GM21529 (cell line): ENCODE measurements at regions not wholly inside any gene's neighbourhood (a gene's known extent, or its start where the extent isn't known, plus 50 kb on each side); places are given as distances from the start of the nearest gene placed in this dataset.
"Not testable (repeated sequence)": the region's sequence is repeated elsewhere in the genome, so short reads cannot be mapped to it uniquely, and the experiment has no call there.

ENCODE experiments used
- ATAC-seq: cut with Tn5 transposase; IDR thresholded peaks from one replicate; pipeline ENCODE4 v1.9.1; 2021; ENCODE audit not compliant: unreplicated experiment

DNA sequence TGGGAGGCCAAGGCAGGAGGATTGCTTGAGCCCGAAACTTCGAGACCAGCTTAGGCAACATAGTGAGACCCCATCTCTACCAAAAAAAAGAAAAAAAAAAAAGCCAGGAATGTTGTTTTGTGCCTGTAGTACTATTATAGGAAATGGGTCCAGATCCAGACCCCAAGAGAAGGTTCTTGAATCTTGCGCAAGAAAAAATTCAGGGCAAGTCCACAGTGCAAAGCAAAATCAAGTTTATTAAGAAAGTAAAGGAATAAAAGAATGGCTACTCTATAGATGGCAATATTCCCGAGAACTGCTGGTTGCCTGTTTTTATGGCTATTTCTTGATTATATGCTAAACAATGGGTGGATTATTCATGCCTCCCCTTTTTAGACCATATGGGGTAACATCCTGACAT is 51.2 kb upstream of the RDX start:
- no peak for ATAC-seq

DNA sequence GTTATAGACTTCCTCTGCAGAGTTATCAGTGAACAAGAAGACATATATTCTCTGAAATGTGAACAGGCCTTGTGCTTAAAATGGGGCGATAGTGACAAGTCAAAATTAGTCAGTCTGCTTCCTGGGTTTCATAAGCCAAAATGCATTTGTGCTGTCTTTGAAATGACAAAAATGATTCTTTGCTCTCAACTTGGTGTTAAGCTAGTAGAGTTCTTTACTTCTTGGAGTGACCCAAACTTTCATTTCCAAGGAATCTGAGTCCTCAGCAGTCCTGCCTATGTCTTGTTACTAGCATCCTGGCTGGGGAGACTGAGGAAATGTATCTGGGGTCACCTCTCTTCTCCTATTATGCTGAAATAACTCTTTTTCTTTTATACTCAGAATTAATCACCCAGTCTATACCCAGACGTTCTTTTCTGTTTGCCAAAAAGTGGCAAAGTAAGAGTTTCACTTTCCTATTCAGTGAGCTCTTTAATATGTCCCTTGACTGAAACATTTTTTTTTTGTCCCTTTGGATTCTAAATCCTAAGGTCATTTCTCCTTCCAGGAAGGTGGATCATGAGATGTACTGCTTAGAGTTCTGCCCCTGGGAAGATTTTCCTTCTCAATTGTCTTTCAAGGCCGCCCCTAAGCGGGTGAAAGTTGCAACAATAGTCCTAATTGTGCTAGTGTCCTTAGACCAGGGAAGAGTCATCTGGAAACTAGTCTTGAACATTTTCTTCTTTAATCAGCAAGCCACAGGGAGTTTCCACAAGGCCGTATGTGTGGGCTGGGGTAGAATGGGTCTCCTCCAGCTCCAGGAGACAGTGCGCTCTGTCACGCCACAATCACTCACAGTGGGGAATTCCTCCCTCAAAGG is 53.0 kb upstream of the RDX start:
- ATAC-seq, result peak; percentile 79

DNA sequence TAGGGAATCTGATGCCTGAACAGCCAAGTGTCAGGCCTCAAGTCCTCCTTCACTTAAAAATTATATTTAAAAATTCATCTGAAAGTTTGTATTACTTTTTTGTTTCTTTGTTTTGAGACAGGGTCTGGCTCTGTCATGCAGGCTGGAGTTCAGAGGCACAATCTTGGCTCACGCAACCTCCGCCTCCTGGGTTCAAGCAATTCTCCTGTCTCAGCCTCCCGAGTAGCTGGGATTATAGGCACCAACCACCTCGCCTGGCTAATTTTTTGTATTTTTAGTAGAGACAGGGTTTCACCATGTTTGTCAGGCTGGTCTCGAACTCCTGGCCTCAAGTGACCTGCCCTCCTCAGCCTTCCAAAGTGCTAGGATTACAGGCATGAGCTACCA is 53.6 kb upstream of the RDX start:
- peak; percentile 1 for ATAC-seq

DNA sequence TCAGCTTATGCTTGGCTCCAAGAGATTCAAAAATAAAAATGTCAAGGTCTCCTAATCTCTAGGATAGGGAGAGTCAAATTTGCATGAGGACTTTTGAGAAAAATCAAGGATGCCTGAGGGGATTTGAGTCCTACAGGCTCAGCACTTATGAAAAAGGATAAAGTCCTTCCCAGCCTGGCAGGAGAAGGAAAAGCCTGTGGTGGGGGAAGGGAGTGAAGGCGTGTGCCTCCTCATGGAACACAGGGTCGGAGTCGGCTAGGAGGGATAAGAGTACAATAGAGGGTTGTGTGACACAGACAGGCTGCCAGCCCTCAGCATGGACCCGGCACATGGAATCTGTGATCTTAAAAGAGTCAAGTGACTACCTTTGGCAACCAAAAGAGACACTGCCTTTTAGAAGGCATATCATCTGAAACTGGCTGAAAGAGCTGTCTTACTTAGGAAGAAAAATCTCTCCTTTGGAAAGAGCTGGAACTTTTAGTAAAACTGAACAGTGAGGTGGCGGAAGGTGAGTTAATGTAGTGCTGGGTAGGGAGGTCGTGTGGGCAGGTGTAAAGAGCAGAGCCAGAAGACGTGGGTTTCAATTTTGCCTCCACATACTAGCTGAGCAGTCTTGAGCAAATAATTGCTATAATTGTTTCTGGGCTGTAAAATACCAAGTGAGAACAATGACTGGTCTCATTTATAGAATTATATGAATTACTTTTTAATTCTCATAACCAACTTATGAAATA is 58.8 kb upstream of the RDX start:
- ATAC-seq, result no peak

DNA sequence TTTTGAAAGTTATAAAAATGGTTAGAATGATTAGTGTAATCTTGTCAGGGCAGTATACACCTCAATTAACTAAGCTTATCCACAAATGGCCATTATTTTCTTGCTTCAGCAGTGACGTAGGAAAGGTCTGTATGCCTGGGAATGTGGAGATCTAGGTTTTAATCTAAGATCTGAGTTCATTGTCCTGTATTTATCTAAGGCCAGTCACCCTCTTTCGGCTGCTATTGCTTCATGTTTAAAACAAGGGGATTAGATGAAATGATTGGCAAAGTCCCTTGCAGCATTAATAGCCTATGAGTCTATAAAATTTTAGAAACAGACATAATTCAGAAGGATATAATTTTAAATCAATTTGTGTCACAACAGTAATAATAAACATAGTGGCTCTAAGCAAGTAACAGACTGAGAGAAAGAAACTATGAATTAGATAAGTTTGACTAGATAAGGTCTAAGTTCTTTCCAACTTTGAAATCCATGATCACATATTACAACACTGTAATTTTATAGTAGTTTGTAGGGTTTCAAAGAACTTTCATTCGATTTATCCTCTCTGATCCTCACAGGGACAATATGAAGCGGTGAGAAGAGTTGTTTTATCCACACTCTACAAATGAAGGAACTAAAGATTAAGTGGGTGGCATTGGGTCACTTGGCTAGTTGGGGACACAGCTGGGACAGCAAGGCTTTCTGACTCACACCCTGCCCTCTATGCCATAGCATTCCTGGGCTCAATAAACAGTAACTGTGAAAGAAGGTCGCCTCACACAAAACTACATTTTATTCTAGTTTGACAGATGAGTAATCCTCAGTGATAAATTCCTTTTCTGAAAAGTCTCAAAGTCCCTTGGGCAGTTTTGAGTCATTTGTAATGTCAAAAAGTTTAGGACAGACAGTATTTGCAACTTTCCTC is 60.6 kb upstream of the RDX start:
- no peak for ATAC-seq

DNA sequence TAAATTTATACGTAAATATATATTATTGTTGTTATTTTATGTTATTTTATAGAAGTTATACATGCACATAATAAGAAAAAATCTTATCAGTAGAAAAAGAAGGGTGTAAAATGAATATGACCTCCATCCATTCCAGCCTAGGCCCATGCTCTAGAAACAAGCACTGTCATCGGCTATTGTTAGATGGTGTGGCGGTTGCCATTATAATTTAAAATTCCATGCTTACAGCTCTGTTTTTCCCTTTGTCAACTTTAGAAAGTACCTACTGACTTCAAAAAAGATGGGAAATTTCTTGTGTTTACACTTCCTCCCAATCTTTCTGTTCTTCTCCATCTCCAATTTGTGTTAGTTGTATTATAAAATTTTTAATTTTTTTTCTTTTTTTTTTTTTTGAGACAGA is 61.9 kb upstream of the RDX start:
- no peak for ATAC-seq

DNA sequence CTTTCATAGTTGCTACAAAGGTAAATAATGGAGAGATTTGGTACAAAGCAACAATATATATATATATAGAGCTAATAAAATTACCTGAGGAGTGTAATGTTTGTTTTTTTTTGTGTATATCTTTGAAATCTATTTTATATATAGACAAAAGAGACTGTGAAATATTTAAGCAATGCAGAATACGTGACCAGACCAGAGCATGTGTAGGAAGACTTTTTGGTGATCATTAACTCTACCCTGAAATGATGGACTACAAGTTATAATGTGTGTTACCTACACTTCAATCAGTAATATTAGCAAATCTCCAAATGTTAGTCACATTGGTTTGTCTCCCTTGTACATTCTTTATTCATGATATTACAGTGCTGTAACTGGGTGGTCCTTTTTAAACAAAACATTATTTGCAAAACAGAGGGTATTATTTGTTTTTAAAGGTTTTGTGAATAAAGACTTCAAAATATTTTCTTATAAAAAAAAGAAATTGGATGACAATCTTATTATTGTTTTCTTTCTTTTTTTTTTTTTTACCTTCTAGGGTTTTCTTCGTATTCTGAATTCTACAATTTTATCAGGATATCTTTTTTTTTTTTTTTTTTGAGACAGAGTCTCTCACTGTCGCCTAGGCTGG is 64.5 kb upstream of the RDX start:
- ATAC-seq, result not testable (repeated sequence)

DNA sequence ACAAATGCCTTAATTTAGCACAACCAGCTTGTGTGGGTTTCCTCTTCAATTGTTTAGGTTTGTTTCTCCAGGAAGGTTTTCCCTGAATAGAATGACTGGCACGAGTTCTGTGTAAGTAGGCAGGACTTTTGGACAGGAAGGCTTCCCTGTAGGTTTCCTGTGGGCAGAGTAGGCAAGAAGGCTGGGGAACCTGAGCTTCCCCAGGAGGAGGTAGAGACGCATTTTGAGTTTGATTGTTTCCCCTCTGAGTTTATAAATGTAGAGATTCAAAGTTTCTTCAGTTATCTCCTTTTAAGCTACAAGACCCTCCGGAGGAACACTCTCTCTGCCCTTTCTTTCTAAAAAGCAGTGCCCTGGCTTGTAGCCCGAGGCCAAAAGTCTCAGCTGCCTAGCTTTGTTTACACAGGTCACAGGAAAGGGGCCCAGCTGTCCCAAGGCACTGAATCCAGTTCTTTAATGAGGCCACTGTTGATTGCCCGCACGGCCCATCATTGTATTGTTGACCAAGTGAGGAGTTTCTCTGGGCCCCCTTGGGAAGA is 66.6 kb upstream of the RDX start:
- no peak for ATAC-seq

DNA sequence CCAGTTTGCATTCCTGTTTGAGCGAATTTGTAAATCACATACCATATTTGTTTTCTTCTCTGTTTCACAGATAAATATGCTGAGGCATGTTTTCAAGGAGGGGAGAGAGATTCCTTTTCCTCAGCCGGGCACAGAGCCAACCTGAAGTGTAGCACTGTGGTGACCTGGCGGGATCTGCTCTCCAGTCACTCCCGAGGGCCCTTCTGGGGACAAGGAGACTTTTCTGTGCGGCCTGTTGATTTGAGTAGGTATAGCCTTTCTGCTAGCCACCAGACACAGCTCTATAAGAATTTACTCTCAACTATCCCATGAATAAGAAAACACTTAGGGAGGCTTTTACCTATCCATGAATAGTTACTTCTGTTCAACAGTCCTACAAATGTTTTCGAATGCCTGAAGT is 63.5 kb upstream of the FDX1 start:
- no peak for ATAC-seq

DNA sequence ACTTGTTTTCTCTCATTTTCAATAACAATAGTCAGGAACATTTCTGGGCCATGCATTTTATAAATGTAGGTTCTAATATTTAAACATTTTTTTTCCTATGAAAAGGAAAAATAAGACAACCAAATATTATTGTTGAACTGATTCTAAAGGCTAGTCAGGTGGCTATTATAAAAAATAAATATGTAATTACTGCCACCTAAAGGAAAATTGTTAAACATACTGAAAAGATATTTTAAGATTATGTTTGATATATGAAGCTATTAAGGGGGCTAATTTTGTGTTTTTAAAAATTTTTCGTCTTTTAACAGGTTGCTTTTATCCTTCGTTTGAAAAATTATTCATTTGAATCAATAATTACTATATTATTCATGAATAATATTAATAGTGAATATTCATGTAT is 62.2 kb upstream of the FDX1 start:
- no peak for ATAC-seq

DNA sequence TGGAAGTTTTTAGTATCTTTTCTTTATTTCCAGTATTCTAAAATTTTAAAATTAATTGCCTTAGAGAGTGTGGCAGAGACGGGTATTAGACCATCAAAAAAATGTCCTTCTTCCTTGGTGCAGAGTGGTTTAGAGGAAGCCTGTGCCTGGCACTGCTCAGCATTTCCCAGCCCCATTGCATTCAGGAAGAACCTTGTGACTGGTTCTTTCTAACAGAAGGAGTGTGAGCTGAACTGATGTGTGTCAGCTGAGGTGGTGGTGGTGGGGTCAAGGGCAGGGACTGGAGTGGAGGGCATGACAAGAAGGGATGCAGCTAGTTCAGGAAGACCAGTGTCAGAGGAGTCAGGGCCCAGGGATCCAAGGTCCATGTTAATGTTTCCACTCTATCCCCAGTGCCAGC is 58.7 kb upstream of the FDX1 start:
- no peak for ATAC-seq

DNA sequence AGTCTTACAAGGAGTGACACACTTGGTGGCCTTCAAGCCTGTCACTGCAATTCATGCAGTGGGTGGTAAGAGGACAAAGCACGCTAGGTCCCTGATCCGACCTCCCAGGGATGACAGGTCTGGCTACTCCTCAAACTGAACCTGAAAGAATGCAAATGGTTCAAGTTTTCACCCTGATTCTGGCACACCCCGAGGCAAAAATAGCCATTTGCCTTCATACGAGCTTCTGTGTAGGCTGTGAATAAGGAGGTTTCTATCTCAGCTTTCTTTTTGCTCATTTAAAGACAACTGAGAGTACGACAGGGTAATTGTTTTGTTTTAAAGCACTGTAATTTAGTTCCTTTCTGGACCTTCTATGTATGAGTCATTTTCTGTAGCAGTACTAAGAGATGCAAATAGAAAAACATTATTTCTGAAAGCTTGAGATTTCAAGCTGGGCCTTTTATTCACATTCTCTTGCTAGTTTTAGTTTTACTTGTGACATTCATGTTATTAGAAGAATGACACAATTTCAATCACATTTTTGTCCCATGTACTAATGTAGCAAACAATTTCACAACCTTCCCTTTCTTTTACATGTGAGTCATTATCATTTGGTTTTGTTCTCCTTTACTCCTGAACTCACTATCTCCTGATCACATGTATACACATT is 56.6 kb upstream of the FDX1 start:
- ATAC-seq, result peak; percentile 93

DNA sequence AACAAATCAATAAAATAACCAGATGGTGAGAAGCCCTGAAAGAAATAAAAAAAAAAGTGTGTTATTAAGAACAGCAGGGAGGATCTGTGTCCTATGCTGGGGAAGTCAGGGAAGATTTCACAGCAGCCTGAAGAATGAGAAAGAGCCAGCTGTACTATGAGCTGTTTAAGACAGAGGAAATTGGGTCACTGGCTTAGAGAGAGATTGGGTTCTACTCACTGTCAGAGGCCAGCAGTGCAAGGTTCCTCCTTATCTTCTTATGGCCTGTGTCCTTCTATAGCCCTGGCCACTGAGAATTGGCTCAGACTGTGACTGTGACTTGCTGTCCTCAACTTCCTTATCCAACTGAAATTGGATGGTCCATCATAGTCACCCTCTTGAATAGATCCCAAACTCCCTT is 54.8 kb upstream of the FDX1 start:
- no peak for ATAC-seq

DNA sequence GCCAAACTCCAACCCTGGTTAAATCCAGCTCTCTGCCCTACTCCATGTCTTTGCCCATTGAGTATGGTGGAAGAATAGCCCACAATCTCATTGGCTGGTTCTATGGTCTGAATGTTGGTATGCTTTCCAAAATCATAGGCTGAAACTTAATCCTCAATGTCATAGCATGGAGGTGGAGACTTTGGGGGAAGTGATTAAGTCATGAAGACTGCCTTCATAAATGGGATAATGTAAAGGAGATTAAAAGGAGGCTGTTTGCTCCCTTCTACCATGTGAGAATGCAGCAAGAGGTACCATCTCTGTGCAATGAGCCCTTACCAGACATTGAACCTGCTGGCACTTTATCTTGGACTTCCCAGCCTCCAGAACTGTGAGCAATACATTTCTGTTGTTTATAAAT is 54.4 kb upstream of the FDX1 start:
- no peak for ATAC-seq

DNA sequence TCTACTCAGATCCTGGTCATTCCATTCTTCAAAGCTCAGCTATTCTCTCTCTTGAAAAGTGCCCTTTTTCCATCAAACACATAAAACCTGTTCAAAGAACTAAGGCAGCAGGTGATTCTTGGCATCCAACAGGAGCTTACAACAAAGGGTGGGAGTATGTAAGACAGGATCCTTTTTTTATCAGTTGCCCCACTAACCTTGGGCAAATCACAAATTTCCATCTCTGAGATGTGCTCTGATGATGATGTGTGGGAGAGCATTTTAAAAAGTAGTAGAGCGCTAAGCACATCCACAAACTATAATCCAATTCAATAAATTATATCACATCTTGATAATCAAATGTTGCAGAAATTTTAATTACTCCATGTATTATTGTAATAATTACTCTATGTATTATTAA is 53.7 kb upstream of the FDX1 start:
- ATAC-seq, result no peak

DNA sequence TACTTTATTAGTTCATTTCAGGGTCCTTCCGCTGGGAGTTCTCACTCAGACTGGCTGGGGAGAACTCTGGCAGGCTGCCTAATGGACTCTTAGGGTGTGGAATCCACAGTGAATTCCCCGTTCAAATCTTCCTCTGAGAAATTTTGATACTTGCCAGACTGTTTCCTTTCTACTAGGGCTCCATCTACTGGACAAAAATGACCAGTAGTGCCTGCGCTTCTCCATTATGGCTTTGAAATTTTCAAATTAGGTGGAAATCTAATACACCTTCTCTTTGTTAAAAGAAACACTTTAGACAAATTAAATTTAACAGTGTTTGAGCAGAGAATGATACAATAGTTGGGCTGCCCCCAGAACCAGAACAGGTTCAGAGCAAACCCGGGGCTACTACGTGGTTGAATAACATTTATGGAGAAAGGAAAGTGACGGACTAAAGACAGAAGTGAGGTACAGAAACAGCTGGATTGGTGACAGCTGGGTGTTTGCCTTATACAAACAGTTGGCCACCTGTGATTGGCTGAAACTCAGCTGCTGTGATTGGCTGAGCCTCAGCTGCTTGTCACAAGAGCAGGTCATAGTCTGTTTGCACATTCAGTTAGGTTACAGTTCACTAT is 52.9 kb upstream of the FDX1 start:
- ATAC-seq, result no peak

DNA sequence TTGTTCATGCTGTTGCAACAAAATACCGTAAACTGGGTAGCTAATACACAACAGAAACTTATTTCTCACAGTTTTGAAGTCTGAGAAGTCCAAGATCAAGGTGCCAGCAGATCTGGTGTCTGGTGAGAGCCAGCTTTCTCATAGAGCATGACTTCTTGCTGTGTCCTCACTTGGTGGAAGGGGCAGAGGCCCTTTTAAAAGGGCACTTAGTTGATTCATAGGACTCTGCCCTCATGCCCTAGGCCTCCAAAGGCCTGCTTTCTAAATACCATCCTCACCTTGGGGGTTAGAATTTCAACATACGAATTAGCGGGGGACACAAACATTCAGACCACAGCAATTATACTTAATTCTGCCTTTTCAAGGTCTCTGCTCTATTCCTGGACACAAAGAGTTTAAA is 52.3 kb upstream of the FDX1 start:
- ATAC-seq, result no peak

DNA sequence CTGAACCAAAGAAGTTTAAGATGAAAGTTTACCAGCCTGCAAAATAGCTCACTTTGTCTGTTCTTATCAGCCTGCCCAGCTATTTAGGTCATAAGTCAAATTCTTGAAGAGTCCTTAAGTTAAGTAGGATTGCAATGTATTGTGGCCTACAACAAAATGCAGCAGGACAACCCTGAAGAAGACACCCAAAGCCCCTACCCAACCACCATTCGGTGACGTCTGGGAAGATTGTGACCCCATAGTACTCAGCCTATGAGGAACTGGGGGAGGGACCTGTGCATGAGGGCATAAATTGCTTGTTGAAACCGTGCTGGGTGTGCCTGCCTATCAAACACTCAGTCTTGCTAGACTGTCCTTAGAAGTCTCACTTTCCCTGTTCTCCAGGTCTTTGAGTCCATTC is 50.5 kb upstream of the FDX1 start:
- no peak for ATAC-seq

DNA sequence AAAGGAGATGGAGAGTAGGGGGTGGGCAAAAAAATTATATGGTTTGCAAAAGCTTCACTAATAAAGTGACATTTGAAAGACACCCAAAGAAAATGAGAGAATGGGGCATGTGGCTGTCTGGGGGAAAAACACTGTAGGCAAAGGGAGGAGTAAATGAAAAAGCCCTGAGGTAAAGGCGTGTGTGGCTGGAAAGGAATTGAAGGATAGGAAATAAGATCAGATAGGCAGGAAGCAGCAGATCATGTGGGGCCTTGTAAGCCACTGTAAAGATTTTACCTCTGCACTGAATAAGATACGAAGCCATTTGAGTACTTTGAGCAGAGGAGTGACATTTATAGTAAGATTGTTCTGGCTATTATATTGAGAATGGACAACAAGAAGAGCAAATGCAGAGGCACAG is 49.8 kb upstream of the FDX1 start:
- no peak for ATAC-seq
